DND-41 (cell line): ENCODE measurements at regions not wholly inside any gene's neighbourhood (a gene's known extent, or its start where the extent isn't known, plus 50 kb on each side); places are given as distances from the start of the nearest gene placed in this dataset.

Experiments
- CTCF ChIP-seq: IDR thresholded peaks from 2 replicates; pipeline ENCODE4 v1.5.1; 2012; ENCODE audit warnings: borderline replicate concordance, low read length, moderate library complexity, mild to moderate bottlenecking; ENCODE audit not compliant: poor library complexity, severe bottlenecking; ENCODE audit errors: extremely low read depth
- EZH2 ChIP-seq: IDR thresholded peaks from 3 replicates; pipeline ENCODE4 v1.6.1; 2012; ENCODE audit warnings: borderline replicate concordance, low read depth, mild to moderate bottlenecking, moderate library complexity, low read length, inconsistent platforms; ENCODE audit not compliant: severe bottlenecking

GRCh38 chr11:134582770-134583095 lies 170.7 kb upstream of the B3GAT1 start:
- TF ChIP-seq CTCF (no peak), EZH2 (no peak)
